Hepatocyte (in vitro differentiated cells): ENCODE measurements at regions not wholly inside any gene's neighbourhood (a gene's known extent, or its start where the extent isn't known, plus 50 kb on each side); places are given as distances from the start of the nearest gene placed in this dataset.

Experiments used
- CTCF ChIP-seq: fragments of 200-600 bp; sonication (generic); IDR thresholded peaks from 2 replicates; pipeline ENCODE4 v1.5.1; 2016; ENCODE audit warnings: antibody characterized with exemption, mild to moderate bottlenecking; ENCODE audit not compliant: poor library complexity
- EZH2 ChIP-seq: fragments of 200-600 bp; sonication (generic); IDR thresholded peaks from 2 replicates; pipeline ENCODE4 v1.6.1; 2016; ENCODE audit warnings: antibody characterized with exemption, mild to moderate bottlenecking, borderline replicate concordance
- EZH2phosphoT487 ChIP-seq: fragments of 200-600 bp; sonication (generic); IDR thresholded peaks from one replicate; pipeline ENCODE4 v1.6.1; 2018; ENCODE audit warnings: antibody characterized with exemption, mild to moderate bottlenecking, low read depth, moderate library complexity; ENCODE audit not compliant: unreplicated experiment, severe bottlenecking

GRCh38 chr11:23313001-23313400 lies 452.7 kb upstream of the CCDC179 start:
- TF ChIP-seq CTCF, result no peak
- no peak for TF ChIP-seq EZH2
- no peak for TF ChIP-seq EZH2phosphoT487
